Type B pancreatic cell (in vitro differentiated cells): ENCODE measurements at regions not wholly inside any gene's neighbourhood (a gene's known extent, or its start where the extent isn't known, plus 50 kb on each side); places are given as distances from the start of the nearest gene placed in this dataset.

Experiments
- DNase-seq: peaks from one replicate; pipeline ENCODE4 v3.0.0; 2021; ENCODE audit warnings: mixed read lengths; ENCODE audit not compliant: unreplicated experiment; ENCODE audit errors: extremely low spot score
- H3K27ac Mint-ChIP-seq: 2 replicates; pipeline ENCODE4 v1.8.0; 2021; ENCODE audit warnings: mild to moderate bottlenecking, mixed read lengths
- H3K27me3 Mint-ChIP-seq: 2 replicates; pipeline ENCODE4 v1.8.0; 2021; ENCODE audit warnings: mixed read lengths
- H3K36me3 Mint-ChIP-seq: 2 replicates; pipeline ENCODE4 v1.8.0; 2021; ENCODE audit warnings: mixed read lengths
- H3K4me1 Mint-ChIP-seq: one replicate; pipeline ENCODE4 v1.8.0; 2021; ENCODE audit warnings: mixed read lengths; ENCODE audit not compliant: unreplicated experiment
- H3K4me3 Mint-ChIP-seq: 2 replicates; pipeline ENCODE4 v1.8.0; 2021; ENCODE audit warnings: mild to moderate bottlenecking, mixed read lengths
- H3K9me3 Mint-ChIP-seq: 2 replicates; pipeline ENCODE4 v1.8.0; 2021; ENCODE audit warnings: mixed read lengths
- CTCF ChIP-seq: fragments of 200-600 bp; sonication (generic); conservative IDR thresholded peaks from 2 replicates; pipeline ENCODE4 v1.5.0; 2021; ENCODE audit warnings: antibody characterized with exemption, mild to moderate bottlenecking

DNA sequence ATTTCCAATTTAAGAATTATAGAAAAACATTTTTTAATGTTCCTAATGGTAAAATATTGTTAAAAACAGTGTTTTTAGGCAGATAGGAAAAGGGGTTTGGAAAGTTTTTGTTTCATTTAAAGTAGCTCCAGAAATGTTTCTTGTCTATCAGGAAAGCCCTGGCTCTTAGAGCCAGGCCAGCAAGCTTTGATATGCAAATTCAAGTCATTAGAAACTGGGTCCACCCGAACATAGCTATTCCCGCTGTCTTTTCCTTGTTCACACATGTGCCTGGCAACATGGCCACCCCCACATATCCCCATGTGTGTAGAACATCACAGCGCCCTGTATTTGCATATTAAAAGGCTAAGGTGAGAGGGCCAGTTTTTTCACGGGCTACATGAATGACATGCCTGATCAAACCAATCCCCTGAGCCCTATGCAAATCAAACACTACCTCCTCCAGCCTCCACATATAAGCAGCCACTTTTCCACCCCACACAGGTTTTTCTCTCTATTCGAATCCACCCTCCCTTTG, 925.3 kb upstream of the CDH10 start:
- Mint-ChIP-seq H3K36me3 (no peaks in the 10 kb centered on the region), H3K27me3 (no peaks in the 10 kb centered on the region), H3K27ac (no peak overlapping the region), H3K4me1 (no peaks in the 10 kb centered on the region), H3K9me3 (peaks cover 5% of the 10 kb centered on the region), H3K4me3 (no peak overlapping the region)
- no peak for DNase-seq
- no peak for TF ChIP-seq CTCF

GRCh38 chr5:25568989-25569625, 924.3 kb upstream of the CDH10 start:
- Mint-ChIP-seq H3K27me3 (no peaks in the 10 kb centered on the region), H3K36me3 (no peaks in the 10 kb centered on the region), H3K27ac (no peak overlapping the region), H3K9me3 (peaks cover 5% of the 10 kb centered on the region), H3K4me3 (no peak overlapping the region), H3K4me1 (no peaks in the 10 kb centered on the region)
- no peak for DNase-seq
- no peak for TF ChIP-seq CTCF

DNA sequence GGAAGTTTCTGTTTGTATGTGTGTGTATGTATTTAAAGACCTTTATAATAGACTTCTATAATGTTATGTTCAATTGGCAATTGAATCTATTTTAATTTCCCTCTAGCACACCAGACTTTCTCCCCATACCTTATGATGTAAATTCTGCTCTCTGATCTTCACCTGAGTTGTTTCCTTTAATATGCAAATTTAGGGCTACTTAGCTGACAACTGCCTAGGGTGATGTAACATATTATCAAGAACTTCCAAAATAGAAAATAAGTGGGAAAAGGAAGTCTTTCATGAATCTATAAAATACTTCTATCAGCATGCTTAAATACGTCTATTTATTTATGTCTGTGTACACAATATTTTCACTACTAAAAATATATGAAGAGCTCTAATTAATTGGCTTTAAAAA, 923.5 kb upstream of the CDH10 start:
- Mint-ChIP-seq H3K9me3 (peaks cover 11% of the 10 kb centered on the region), H3K36me3 (no peaks in the 10 kb centered on the region), H3K4me1 (no peaks in the 10 kb centered on the region), H3K27me3 (no peaks in the 10 kb centered on the region), H3K27ac (no peak overlapping the region), H3K4me3 (no peak overlapping the region)
- DNase-seq = no peak
- TF ChIP-seq CTCF = no peak

DNA sequence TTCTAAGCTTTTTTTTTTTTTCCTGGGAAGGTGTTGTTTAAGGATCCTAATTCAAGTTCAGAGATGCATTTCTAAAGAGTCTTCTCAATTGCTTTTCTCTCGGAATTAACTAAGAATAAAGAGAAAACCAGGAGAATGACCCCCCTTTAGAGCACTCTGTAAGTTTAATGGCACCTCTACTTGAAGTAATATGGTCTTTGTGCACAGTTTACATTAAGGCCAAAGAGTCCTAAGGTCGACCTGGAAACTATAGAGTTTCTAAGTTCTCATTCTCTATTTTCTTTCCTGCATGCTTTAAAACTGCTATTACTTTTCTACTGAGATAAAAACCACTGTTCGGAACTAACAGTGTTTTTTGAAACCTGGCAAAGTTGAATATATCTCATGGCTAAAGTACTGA, 923.1 kb upstream of the CDH10 start:
- Mint-ChIP-seq H3K27ac (no peak overlapping the region), H3K4me3 (no peak overlapping the region), H3K9me3 (peaks cover 11% of the 10 kb centered on the region), H3K27me3 (no peaks in the 10 kb centered on the region), H3K36me3 (no peaks in the 10 kb centered on the region), H3K4me1 (no peaks in the 10 kb centered on the region)
- DNase-seq = no peak
- no peak for TF ChIP-seq CTCF

- Mint-ChIP-seq H3K4me1 (no peaks in the 10 kb centered on the region), H3K4me3 (no peak overlapping the region), H3K27ac (no peak overlapping the region), H3K27me3 (no peaks in the 10 kb centered on the region), H3K9me3 (peaks cover 6% of the 10 kb centered on the region), H3K36me3 (no peaks in the 10 kb centered on the region)
- TF ChIP-seq CTCF = no peak
- DNase-seq = no peak
Observed at GRCh38 chr5:25562656-25563055, 917.9 kb upstream of the CDH10 start.
